Retinal pigment epithelial cell (primary cell): ENCODE measurements at regions not wholly inside any gene's neighbourhood (a gene's known extent, or its start where the extent isn't known, plus 50 kb on each side); places are given as distances from the start of the nearest gene placed in this dataset.
A peak's percentile ranks its signal among the peaks of the same experiment; 100 is the strongest.

Source experiments
- DNase-seq: peaks from one replicate; pipeline ENCODE4 v3.0.0-alpha.2; 2010; ENCODE audit warnings: low read depth
- H3K4me3 ChIP-seq: 2 replicates; pipeline ENCODE4 v1.5.1; 2011; ENCODE audit warnings: mild to moderate bottlenecking, low read length, control low read depth, moderate library complexity
- CTCF ChIP-seq: conservative IDR thresholded peaks from 2 replicates; pipeline ENCODE4 v1.5.1; 2011; ENCODE audit warnings: low read depth, low read length, control low read depth, inconsistent platforms

GRCh38 chr9:107720501-107720900 is 230.9 kb upstream of the KLF4 start:
- no peak for TF ChIP-seq CTCF
- no peak for DNase-seq
- H3K4me3 ChIP-seq, result no peak overlapping the region

GRCh38 chr9:107717529-107718314 is 228.2 kb upstream of the KLF4 start:
- H3K4me3 ChIP-seq, result no peak overlapping the region
- DNase-seq, result no peak
- TF ChIP-seq CTCF, result no peak

DNA sequence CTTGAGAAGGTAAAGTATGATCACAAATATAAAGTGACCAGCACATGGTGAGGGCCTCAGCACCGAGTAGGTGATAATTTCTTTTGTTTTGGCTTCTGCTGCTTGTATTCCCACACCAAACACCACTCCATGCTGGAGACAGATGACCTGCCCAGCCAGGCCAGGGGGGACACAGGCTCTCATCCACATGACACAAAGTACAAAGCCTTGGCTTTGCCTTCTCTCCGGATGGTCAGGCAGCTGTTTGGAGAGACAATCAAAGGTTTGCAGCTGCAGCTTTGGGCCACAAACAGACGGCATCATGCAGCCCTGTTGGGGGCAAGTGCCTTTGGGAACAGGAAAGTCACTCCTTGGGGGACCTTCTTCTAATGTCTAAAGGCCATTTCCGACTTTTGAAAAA is 226.2 kb upstream of the KLF4 start:
- no peak for DNase-seq
- no peak for TF ChIP-seq CTCF
- no peak overlapping the region for H3K4me3 ChIP-seq

DNA sequence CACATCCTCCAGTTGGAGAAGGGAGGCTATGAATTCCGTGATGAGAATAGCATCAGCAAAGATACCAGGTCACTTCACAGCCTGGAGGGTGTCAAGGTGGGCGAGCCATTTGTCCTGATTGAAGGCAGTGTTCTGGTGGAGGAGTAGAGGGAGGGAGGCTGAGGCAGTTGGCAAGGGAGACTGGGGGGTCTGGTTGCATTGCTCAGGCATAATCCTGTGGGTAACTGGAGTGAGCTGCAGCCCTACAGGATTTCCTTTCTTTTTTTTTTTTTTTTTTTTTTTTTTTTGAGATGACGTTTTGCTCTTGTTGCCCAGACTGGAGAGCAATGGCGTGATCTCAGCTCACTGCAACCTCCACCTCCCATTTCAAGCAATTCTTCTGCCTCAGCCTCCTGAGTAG is 223.9 kb upstream of the KLF4 start:
- no peak for TF ChIP-seq CTCF
- H3K4me3 ChIP-seq, result no peak overlapping the region
- DNase-seq, result no peak

DNA sequence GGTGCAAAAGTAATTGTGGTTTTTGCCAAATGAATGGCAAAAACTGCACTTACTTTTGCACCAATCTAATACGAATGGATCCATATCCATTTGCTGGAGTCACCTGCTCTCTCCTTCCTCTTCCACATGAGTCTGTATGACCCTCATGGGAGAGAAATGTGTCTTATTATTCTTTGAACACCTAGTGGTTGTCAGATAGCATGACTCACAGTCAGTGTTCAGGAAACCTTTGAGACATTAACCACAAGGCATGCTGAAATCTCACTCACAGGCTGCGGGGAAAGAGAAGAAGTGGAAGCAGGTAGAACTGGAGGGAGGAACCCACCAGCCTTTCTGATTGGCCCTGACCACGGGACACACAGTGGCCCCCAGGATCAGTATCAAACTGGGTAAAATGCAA is 222.8 kb upstream of the KLF4 start:
- no peak overlapping the region for H3K4me3 ChIP-seq
- DNase-seq, result peak; percentile 43
- TF ChIP-seq CTCF, result no peak

DNA sequence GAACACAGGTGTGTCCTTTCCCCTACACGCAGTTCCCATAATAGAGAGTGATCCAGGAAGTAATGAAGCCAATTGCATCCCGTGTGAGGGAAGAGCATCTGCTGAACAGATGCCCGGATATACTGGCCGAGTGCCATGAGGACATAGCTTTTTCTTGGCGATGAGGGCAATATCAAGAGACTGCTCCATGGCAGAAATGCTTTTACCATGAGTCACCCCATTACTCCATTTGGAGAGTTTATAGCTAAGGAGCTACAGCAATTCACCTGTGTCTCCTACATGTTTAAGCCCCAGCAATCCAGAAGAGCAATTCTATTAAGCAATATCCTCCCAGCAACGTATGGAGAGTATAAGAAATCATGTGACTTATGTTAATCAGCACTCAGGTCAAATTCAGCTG is 222.0 kb upstream of the KLF4 start:
- DNase-seq, result peak; percentile 71
- TF ChIP-seq CTCF, result no peak
- no peak overlapping the region for H3K4me3 ChIP-seq

GRCh38 chr9:107710953-107711352 is 221.4 kb upstream of the KLF4 start:
- no peak overlapping the region for H3K4me3 ChIP-seq
- DNase-seq, result no peak
- TF ChIP-seq CTCF, result no peak
